GM18858 (cell line): ENCODE measurements at regions not wholly inside any gene's neighbourhood (a gene's known extent, or its start where the extent isn't known, plus 50 kb on each side); places are given as distances from the start of the nearest gene placed in this dataset.

Experiments
- ATAC-seq: cut with Tn5 transposase; IDR thresholded peaks from one replicate; pipeline ENCODE4 v1.9.1; 2021; ENCODE audit not compliant: unreplicated experiment

DNA sequence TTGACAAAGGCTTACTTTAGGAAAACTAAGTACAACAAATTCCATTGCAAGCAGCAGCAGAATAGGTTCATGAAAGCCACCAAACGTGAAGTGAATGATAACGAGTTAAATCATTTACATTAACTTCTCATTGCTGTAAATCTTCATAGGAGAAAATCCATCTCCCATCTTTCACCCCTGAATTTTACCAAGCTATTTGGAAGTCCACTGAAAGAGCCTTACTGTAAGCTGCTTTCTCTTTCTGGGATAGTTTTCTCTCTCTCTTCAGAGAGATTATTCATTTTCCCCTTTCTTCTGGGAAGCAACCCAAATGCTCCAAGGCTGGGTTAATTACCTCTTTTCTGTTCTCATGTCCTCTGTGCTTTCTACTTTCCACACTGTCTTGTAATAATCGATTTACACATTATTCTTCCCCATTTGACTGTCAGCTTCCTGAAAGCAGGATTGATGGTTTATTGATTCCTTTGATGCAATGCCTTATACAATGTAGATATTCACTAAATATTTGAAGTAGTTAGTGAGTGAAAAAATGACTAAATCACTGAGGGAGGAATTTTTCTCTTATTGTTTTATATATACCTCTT lies 914.3 kb upstream of the ARPP21 start:
- no peak for ATAC-seq

GRCh38 chr3:34725774-34726173 lies 913.6 kb upstream of the ARPP21 start:
- ATAC-seq, result no peak

- ATAC-seq, result peak; percentile 78
Observed at GRCh38 chr3:34727700-34728099, 911.6 kb upstream of the ARPP21 start.

DNA sequence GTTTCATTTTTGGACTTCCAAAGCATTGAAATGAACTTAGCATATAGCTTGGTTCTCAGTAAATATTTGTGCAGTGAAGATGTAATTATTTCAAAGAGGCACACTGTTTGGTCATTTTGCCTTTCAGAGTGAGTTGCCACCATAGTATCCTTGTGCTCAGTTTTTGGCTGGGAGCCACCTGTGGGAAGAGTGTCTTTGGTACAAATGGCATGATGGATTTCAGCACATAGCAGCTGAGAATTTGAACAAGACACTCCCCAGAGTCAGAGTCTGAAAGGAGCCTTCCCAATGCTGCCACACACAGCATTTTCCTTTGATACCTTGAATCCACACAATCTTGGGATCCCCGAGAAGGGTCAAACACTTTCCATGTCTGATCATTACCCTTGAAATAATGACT lies 897.2 kb upstream of the ARPP21 start:
- no peak for ATAC-seq

- ATAC-seq, result no peak
Observed at GRCh38 chr3:34758630-34759261, 880.6 kb upstream of the ARPP21 start.

DNA sequence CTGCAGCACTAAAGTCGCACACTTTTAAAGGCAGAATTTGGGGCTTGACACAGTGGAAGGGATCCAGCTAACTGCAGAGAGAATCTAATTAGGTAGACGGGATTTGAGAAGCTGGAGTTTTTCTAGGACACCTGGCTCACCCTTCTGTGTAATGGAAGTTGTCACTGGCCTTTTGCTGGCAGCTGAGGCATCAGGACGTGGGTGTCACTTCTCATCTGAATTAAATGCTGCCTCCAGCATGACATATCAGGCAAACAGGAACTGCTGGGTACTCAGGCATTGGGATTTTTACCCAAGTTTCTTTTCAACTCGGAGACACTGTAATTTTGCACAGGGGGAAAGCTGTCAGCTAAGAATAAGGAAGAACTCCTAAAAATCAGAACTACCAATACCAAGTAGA lies 861.9 kb upstream of the ARPP21 start:
- no peak for ATAC-seq

- no peak for ATAC-seq
Observed at GRCh38 chr3:34779092-34779491, 860.2 kb upstream of the ARPP21 start.

DNA sequence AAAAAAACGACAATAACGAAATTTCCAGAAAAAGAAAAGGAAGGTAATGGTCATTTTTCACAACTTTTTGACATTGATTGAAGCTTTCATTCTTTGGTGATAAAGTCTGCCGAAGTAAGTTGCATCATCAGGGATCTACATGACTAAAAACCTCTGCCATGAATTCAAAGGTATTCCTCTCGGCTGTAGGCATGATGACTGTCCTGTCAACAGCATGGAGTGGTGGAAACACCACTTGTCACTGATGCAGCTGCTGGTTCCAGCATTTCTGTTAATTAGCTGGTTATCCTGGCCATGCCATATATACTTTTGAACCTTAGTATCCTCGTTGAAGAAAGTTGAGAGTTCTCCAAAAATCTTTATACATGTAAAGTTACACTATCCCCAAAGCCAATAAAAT lies 859.0 kb upstream of the ARPP21 start:
- no peak for ATAC-seq

DNA sequence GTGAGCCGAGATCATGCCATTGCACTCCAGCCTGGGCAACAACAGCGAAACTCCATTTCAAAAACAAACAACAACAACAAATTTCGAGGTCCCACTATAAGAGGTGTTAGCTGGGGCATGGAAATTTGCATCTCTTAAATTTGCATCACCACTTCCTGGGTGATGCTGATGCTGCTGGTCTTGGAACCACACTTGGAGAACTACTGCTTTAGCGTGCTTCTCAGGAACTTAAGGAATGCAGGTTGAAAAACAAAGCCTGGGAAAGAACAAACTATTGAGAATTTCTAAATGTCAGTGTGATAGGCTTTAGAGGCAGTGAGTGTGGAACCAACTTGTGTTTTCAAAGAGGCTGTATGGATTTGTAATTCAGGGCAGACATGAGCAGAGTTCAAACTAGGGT lies 858.4 kb upstream of the ARPP21 start:
- ATAC-seq, result no peak

DNA sequence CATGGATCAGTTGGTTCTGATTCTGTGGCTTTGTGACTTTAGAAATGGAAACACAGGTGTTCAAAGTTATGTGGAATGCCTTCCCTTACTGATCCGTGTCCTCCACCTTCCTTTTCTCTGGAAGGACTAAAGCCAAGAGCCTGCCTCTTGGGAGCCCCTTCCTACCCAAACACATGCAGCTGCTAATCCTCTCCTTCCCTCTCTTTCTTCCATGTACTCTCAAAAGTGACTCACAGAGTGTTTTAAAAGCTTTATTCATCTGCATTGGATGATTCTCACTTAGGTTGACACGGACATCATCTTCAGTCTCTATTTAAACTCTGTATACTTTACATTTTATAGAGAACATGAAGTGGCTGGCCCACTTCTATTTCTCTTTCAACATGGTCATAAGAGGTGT lies 856.5 kb upstream of the ARPP21 start:
- ATAC-seq, result no peak

- ATAC-seq, result no peak
Observed at GRCh38 chr3:34783876-34784275, 855.4 kb upstream of the ARPP21 start.

- no peak for ATAC-seq
Observed at GRCh38 chr3:34793057-34793456, 846.3 kb upstream of the ARPP21 start.

- ATAC-seq, result no peak
Observed at GRCh38 chr3:34807611-34808010, 831.7 kb upstream of the ARPP21 start.

DNA sequence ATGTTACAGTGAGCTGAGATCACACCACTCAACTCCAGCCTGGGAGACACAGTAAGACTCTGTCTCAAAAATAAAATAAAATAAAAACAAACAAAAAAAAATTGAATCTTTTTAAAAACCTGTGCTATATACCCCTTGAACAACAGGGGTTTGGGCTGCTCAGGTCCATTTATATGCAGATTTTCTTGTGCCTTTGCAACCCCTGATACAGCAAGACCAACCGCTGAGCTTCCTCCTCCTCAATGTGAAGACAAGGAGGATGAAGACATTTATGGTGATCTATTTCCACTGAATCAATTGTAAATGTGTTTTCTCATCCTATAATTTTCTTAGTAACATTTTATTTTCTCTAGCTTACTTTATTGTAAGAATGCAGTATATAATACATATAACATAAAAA lies 831.0 kb upstream of the ARPP21 start:
- ATAC-seq, result no peak

DNA sequence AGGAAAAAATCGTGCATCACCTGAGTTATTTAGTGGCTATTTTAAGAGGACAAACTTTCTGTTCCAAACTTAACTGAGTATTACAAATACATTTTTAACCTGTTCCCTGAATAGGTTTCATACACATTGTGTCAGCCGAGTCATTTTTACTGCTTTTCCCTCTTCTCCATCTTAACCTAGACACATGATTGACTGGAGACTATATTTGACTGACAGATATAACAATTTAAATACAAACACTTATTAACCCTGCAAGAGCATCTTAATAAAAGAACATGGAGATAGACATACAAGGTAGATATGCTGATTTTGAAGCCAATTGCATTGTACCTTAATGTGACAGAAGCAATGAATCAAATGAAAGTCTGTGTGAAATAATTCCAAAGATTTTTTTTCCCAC lies 810.5 kb upstream of the ARPP21 start:
- no peak for ATAC-seq

GRCh38 chr3:34832865-34833508 lies 806.3 kb upstream of the ARPP21 start:
- no peak for ATAC-seq

GRCh38 chr3:34837848-34838741 lies 801.2 kb upstream of the ARPP21 start:
- ATAC-seq, result no peak

GRCh38 chr3:34842706-34843480 lies 796.4 kb upstream of the ARPP21 start:
- ATAC-seq, result no peak

- no peak for ATAC-seq
Observed at GRCh38 chr3:34844323-34844620, 795.1 kb upstream of the ARPP21 start.

DNA sequence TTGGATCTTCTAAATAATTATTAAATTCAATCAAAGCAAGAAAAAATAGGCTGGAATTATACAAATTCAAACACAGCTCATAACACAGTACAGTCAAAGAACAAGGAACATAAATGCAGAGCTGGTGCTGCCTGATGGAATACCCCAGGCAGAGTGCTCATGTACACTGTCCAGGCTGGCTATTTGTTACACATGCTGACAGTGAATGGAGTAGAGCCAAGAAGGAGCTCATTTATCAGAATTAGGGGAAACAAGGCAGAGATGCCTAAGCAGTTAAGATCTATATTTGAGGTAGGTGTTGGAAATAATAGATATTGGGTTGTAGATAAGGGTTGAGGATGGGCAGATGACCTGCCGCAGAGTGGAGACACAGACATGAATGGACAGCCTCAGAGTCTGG lies 788.2 kb upstream of the ARPP21 start:
- ATAC-seq, result no peak

GRCh38 chr3:34852844-34853439 lies 786.4 kb upstream of the ARPP21 start:
- no peak for ATAC-seq
